ENCODE measurements at regions not wholly inside any gene's neighbourhood (a gene's known extent, or its start where the extent isn't known, plus 50 kb on each side); places are given as distances from the start of the nearest gene placed in this dataset.

GRCh38 chr7:96441436-96442084 lies 119.7 kb upstream of the SLC25A13 start:
- no peak for DNase-seq (ENCODE audit: low read depth)
- no peak overlapping the region for H3K4me3 ChIP-seq (ENCODE audit: low read depth, low read length)
- no peak for TF ChIP-seq CTCF (IDR thresholded peaks at IDR 0.05; ENCODE audit: insufficient read depth, low read depth, low read length)

- TF ChIP-seq CTCF (IDR thresholded peaks at IDR 0.05; ENCODE audit: insufficient read depth, low read depth, low read length) = no peak
- no peak for DNase-seq (ENCODE audit: low read depth)
- H3K4me3 ChIP-seq (ENCODE audit: low read depth, low read length) = no peak overlapping the region
Observed at GRCh38 chr7:96440328-96440727, 118.4 kb upstream of the SLC25A13 start.

GRCh38 chr7:96436880-96437279 lies 115.0 kb upstream of the SLC25A13 start:
- no peak overlapping the region for H3K4me3 ChIP-seq (ENCODE audit: low read depth, low read length)
- TF ChIP-seq CTCF (IDR thresholded peaks at IDR 0.05; ENCODE audit: insufficient read depth, low read depth, low read length) = no peak
- DNase-seq (ENCODE audit: low read depth) = no peak

GRCh38 chr7:96430356-96430755 lies 108.5 kb upstream of the SLC25A13 start:
- TF ChIP-seq CTCF (IDR thresholded peaks at IDR 0.05; ENCODE audit: insufficient read depth, low read depth, low read length) = no peak
- no peak overlapping the region for H3K4me3 ChIP-seq (ENCODE audit: low read depth, low read length)
- DNase-seq (ENCODE audit: low read depth) = no peak

GRCh38 chr7:96427143-96427542 lies 105.2 kb upstream of the SLC25A13 start:
- DNase-seq (ENCODE audit: low read depth) = no peak
- TF ChIP-seq CTCF (IDR thresholded peaks at IDR 0.05; ENCODE audit: insufficient read depth, low read depth, low read length) = no peak
- no peak overlapping the region for H3K4me3 ChIP-seq (ENCODE audit: low read depth, low read length)

- TF ChIP-seq CTCF (IDR thresholded peaks at IDR 0.05; ENCODE audit: insufficient read depth, low read depth, low read length) = no peak
- DNase-seq (ENCODE audit: low read depth) = no peak
- no peak overlapping the region for H3K4me3 ChIP-seq (ENCODE audit: low read depth, low read length)
Observed at GRCh38 chr7:96426685-96427084, 104.8 kb upstream of the SLC25A13 start.

- TF ChIP-seq CTCF (IDR thresholded peaks at IDR 0.05; ENCODE audit: insufficient read depth, low read depth, low read length) = no peak
- H3K4me3 ChIP-seq (ENCODE audit: low read depth, low read length) = no peak overlapping the region
Observed at GRCh38 chr7:96426027-96426426, 104.1 kb upstream of the SLC25A13 start.

More at GRCh38 chr7:96426027-96426426, 104.1 kb upstream of the SLC25A13 start:
- no peak for DNase-seq (ENCODE audit: low read depth)

Measured in fibroblast of villous mesenchyme (primary cell).